ENCODE measurements at regions not wholly inside any gene's neighbourhood (a gene's known extent, or its start where the extent isn't known, plus 50 kb on each side); places are given as distances from the start of the nearest gene placed in this dataset.

GRCh38 chr2:134122610-134123009 is 131.3 kb upstream of the MGAT5 start:
- no peak for ATAC-seq
- TF ChIP-seq PPARA (CRISPR knock-in tag; IDR thresholded peaks at IDR 0.05; ENCODE audit: borderline replicate concordance) (no peak), SNAI2 (CRISPR knock-in tag; IDR thresholded peaks at IDR 0.05) (no peak), CSDC2 (CRISPR knock-in tag; IDR thresholded peaks at IDR 0.05) (no peak), OSR1 (CRISPR knock-in tag; IDR thresholded peaks at IDR 0.05) (no peak), TCF4 (CRISPR knock-in tag; IDR thresholded peaks at IDR 0.05; ENCODE audit: borderline replicate concordance) (no peak), RARB (CRISPR knock-in tag; IDR thresholded peaks at IDR 0.05) (no peak), ZNF565 (CRISPR knock-in tag; conservative IDR thresholded peaks at IDR 0.05; ENCODE audit: low read depth) (no peak), TSHZ2 (CRISPR knock-in tag; IDR thresholded peaks at IDR 0.05) (no peak), TOX (CRISPR knock-in tag; IDR thresholded peaks at IDR 0.05; ENCODE audit: borderline replicate concordance) (no peak), POU6F1 (CRISPR knock-in tag; IDR thresholded peaks at IDR 0.05; ENCODE audit: borderline replicate concordance, low read depth) (no peak)

- no peak for TF ChIP-seq ISL1 (CRISPR knock-in tag; IDR thresholded peaks at IDR 0.05)
- no peak for TF ChIP-seq ZNF70 (CRISPR knock-in tag; IDR thresholded peaks at IDR 0.05)
- no peak for TF ChIP-seq GLIS3 (CRISPR knock-in tag; IDR thresholded peaks at IDR 0.05)
- TF ChIP-seq ZFP30 (CRISPR knock-in tag; IDR thresholded peaks at IDR 0.05): no peak
- no peak for TF ChIP-seq ZC3H10 (CRISPR knock-in tag; IDR thresholded peaks at IDR 0.05)
- no peak for TF ChIP-seq ESRRG (CRISPR knock-in tag; IDR thresholded peaks at IDR 0.05)
- no peak for TF ChIP-seq OSR1 (CRISPR knock-in tag; IDR thresholded peaks at IDR 0.05)
- TF ChIP-seq ZFP3 (CRISPR knock-in tag; IDR thresholded peaks at IDR 0.05): no peak
- TF ChIP-seq ZNF8 (CRISPR knock-in tag; IDR thresholded peaks at IDR 0.05): no peak
Observed at GRCh38 chr2:134123332-134123731, 130.5 kb upstream of the MGAT5 start.

GRCh38 chr2:134124047-134124753 is 129.7 kb upstream of the MGAT5 start:
- TF ChIP-seq CSRNP3 (CRISPR knock-in tag; IDR thresholded peaks at IDR 0.05): no peak
- no peak for TF ChIP-seq ZNF565 (CRISPR knock-in tag; conservative IDR thresholded peaks at IDR 0.05; ENCODE audit: low read depth)
- no peak for ATAC-seq

More at GRCh38 chr2:134123332-134123731, 130.5 kb upstream of the MGAT5 start:
- no peak for ATAC-seq

GRCh38 chr2:134127496-134127895 is 126.4 kb upstream of the MGAT5 start:
- no peak for ATAC-seq

More at GRCh38 chr2:134127496-134127895, 126.4 kb upstream of the MGAT5 start:
- TF ChIP-seq ZNF70 (CRISPR knock-in tag; IDR thresholded peaks at IDR 0.05) (no peak), CSRNP3 (CRISPR knock-in tag; IDR thresholded peaks at IDR 0.05) (no peak), PPARA (CRISPR knock-in tag; IDR thresholded peaks at IDR 0.05; ENCODE audit: borderline replicate concordance) (no peak)

All from SK-N-SH treated with all-trans-retinoic acid at 6 μM for 48 hours (cell line).